HG03064 (cell line): ENCODE measurements at regions not wholly inside any gene's neighbourhood (a gene's known extent, or its start where the extent isn't known, plus 50 kb on each side); places are given as distances from the start of the nearest gene placed in this dataset.

ENCODE experiments used
- ATAC-seq: cut with Tn5 transposase; IDR thresholded peaks from one replicate; pipeline ENCODE4 v1.9.1; 2021; ENCODE audit warnings: low read depth; ENCODE audit not compliant: unreplicated experiment

DNA sequence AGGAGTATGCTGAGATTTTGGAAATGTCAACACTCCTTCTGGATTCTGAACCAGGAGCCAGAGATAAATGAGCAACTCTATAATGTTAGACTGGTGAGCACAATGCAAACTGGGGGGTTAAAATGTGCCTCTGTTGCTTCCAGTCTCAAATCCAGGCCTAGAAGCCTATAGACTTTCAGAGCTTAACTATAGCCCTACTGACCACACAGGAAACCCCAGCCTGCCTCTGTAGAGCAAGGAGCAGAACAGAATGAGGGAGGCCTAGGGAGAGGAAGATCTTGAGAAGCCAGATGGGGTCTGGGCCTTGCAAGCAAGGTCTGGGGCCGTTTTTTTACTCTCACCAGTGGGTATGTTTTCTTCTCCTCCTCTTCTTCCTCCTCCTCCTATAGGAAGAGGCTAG is 225.4 kb upstream of the KITLG start:
- no peak for ATAC-seq

GRCh38 chr12:88805286-88805685 is 225.0 kb upstream of the KITLG start:
- no peak for ATAC-seq

- no peak for ATAC-seq
Observed at GRCh38 chr12:88802096-88802706, 221.9 kb upstream of the KITLG start.

GRCh38 chr12:88801227-88802095 is 221.2 kb upstream of the KITLG start:
- no peak for ATAC-seq

- ATAC-seq = no peak
Observed at GRCh38 chr12:88793096-88793495, 212.8 kb upstream of the KITLG start.

DNA sequence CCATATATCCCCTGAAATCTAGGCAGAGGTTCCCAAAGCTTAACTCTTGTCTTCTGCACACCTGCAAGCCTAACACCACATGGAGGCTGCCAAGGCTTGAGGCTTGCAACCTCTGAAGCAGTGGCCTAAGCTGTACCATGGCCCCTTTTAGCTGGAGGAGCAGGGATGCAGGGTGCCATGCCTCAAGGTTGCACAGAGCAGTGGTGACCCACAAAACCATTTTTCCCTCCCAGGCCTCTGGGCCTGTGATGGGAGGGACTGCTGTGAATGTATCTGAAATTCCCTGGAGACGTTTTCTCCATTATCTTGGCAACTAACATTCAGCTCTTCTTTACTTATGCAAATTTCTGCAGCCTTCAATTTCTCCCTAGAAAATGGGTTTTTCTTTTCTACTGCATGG is 210.0 kb upstream of the KITLG start:
- no peak for ATAC-seq

DNA sequence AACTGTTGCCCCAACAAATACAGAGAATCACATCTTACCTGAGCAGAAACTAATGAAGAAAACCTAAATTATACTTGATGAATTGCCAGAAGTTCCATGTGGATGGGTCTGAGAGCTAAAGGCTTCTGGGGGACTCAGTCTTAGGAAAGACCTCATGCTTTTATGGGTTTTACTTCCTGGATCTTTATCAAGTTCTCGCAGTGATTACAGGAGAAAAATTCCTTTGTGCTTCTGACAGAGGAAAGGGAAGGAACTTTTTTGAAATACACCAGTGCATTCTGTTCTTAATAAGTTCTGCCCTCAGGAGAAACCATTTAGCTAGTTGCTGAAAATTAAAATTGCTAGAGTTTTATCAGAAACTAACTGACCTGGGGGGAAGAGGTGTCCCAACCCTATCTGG is 203.9 kb upstream of the KITLG start:
- ATAC-seq = no peak

DNA sequence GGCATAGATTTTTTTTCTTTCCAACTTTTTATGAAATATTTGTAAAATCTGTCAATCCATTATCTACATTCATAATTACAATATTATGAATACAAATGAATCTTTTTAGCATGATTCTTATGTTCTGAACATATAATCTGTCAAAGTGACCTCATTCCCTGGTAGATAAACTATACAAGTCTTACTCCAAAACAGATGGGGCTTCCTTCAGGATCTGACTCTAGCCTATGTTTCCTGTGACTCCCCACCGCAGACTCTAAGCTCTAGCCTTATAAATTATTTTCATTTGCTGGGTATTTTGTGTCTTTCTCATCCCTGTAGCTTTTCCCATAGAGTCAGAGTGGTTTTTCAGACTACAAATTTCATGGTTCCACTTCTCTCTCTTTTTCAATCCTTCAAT is 202.1 kb upstream of the KITLG start:
- no peak for ATAC-seq

GRCh38 chr12:88781909-88782308 is 201.6 kb upstream of the KITLG start:
- ATAC-seq = no peak

GRCh38 chr12:88778064-88778463 is 197.8 kb upstream of the KITLG start:
- no peak for ATAC-seq

DNA sequence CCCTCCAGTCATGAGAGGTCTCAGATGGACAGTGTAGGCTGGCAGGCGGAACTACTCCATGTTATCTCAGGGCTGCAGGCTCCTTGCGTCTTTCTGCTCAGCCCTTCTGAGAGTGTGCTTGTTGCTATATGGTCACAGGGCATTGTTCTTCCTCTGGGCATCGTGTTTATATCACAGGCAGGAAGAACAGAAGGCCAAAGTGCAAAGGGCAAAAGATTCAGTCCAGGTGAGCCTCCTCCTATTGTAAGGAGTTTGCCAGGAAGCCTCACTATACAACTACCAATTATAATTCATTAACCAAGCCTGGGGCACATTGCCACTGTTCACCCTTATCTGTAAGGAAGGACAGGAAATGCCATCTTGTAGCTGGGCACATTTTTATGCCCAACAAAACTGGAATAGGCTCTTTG is 195.5 kb upstream of the KITLG start:
- ATAC-seq = no peak

DNA sequence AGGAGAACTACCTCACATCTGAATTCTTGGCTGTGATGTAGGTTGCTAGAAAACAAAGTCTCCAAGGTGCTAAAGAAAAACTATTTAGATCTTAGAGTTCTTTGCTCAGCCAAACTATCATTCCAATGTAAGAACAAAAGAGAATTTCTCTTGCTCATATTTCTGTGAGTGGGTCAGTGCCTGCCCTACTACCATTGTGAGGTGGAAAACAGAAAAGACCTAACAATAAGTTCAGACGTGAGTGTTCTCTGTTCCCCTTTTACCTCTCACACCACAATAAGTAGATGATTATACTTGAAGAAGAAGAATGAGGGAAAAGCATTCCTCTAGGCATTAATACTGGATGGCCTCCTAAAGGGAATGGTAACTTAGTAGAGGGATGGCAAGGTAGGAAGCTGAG is 187.4 kb upstream of the KITLG start:
- no peak for ATAC-seq

DNA sequence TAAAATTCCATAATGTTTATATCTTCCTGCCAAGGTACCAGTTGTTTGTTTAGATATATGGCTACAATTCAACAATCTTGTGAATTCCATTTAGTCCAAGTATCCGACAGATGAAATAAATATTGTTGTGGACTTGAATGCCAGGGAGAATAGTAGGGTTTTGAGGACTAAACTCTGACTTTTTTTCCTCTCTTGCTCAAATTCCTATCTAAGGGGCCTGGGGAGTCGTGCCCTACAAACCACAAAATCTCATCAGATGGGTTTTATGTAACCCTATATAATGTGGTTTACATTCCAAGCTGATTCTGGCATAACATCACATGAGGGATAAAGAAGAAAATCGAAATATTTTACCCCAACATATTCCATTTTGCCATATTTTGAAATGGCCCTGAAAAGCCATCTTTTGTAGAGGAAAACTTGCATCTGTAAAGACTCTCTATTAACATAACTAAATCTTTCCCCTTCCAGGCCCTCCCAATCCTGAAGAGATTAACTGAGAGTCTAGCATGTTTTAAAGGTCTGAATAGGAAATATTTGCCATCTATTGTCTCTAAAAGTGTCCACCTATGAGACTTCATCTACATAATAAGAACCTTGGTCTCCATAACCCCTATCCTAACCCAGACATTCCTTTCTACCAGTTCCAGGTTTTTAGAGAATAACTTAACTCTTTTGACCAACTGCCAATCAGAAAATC is 184.7 kb upstream of the KITLG start:
- no peak for ATAC-seq

GRCh38 chr12:88763536-88764100 is 183.3 kb upstream of the KITLG start:
- ATAC-seq = no peak

DNA sequence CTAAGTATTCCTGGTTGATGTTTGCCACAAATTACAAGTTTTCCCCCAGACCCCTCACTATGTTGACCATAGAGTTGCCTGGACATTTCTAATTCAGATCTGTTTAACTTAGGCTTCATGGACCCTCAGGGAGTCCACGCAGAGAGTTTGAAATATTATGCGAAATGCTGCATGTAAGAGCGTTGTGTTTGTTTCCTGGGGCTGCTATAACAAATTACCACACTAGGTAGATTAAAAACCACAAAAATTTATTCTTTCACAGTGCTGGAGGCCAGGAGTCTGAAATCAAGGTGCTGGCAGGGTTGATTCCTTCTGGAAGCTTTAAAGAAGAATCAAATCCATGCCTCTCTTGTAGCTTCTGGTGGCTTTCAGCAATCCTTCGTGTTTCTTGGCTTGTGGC is 177.9 kb upstream of the KITLG start:
- ATAC-seq = no peak

GRCh38 chr12:88756917-88757316 is 176.6 kb upstream of the KITLG start:
- ATAC-seq = no peak

GRCh38 chr12:88756153-88756552 is 175.9 kb upstream of the KITLG start:
- no peak for ATAC-seq

DNA sequence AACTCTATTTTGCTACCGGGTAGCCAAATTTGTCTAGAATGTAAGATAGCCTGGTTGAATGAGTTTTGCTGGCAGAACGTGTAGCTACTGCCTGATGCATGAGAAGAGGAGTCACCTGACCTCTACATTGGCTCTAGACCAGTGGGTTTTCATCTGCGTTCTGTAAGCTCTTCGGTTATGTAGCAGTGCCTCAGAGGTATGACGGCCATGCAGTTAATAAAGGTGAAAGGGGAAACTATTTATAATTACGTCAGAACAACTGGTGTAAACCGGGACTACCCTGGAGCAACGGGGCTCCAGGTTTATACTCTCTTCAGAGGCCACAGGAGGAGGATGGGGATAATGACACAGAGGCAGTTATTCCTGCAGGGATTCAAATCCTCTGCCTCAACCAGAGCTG is 173.4 kb upstream of the KITLG start:
- no peak for ATAC-seq

DNA sequence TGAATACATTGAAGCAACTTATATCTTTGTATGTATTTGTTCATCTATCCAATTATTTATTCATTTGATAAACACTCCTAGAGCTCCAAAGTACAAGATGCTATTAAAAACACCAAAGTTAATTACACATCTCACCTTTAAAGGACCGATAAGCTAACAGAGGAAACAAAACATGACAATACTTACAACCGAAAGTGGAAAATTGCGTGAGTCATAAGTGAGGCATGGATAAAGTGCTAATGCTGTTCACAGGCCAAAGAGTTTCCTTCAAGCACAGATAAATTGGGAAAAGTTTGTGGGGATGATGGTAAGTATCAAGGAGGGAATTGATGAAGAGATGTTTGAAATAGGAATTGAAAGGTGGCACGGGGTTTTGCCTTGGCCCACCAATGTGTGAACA is 172.8 kb upstream of the KITLG start:
- no peak for ATAC-seq

- ATAC-seq = no peak
Observed at GRCh38 chr12:88752183-88752582, 171.9 kb upstream of the KITLG start.

GRCh38 chr12:88750867-88751543 is 170.7 kb upstream of the KITLG start:
- ATAC-seq = no peak
